ENCODE measurements at regions not wholly inside any gene's neighbourhood (a gene's known extent, or its start where the extent isn't known, plus 50 kb on each side); places are given as distances from the start of the nearest gene placed in this dataset.
"Not testable (repeated sequence)": the region's sequence is repeated elsewhere in the genome, so short reads cannot be mapped to it uniquely, and the experiment has no call there.

- peak; percentile 64 for DNase-seq (ENCODE audit: low read depth)
- no peak for TF ChIP-seq CTCF (conservative IDR thresholded peaks at IDR 0.05; ENCODE audit: control insufficient read depth, insufficient read depth, low read depth, low read length)
- H3K4me3 ChIP-seq (ENCODE audit: control insufficient read depth, low read depth, low read length), result no peak overlapping the region
Measured at GRCh38 chr1:14345946-14346550, 252.4 kb upstream of the KAZN start.

DNA sequence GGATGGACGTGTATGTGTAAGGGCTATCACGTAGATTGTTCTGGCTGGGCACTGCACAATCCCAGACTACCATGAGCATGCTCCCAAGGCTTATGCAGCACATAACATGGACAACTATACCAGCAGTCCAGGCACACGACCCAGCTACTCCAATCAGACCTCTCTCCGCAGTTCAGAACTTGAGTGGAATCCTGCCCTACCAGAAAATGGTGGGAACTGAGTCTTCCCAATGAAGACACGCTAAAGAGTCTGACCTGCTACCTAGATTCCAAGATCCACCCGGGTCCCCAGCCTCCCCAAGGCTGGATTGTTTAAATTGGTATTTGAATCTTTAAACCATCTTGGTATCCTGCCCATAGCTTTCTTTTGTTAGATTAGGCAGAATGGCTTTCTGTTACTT is 251.3 kb upstream of the KAZN start:
- TF ChIP-seq CTCF (conservative IDR thresholded peaks at IDR 0.05; ENCODE audit: control insufficient read depth, insufficient read depth, low read depth, low read length), result no peak
- no peak overlapping the region for H3K4me3 ChIP-seq (ENCODE audit: control insufficient read depth, low read depth, low read length)
- no peak for DNase-seq (ENCODE audit: low read depth)

DNA sequence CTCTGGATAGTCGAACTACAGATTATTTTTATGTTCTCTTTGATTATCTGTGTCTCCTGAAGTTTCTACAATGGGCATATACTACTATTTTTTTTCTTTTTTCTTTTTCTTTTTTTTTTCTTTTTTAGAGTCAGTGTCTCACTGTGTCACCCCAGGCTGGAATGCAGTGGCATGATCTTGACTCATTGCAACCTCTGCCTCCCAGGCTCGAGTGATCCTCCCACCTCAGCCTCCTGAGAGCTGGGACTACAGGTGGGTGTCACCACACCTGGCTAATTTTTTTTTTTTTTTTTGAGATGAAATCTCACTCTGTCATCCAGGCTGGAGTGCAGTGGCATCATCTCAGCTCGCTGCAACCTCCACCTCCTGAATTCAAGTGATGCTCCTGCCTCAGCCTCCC is 250.7 kb upstream of the KAZN start:
- no peak for DNase-seq (ENCODE audit: low read depth)
- no peak overlapping the region for H3K4me3 ChIP-seq (ENCODE audit: control insufficient read depth, low read depth, low read length)
- no peak for TF ChIP-seq CTCF (conservative IDR thresholded peaks at IDR 0.05; ENCODE audit: control insufficient read depth, insufficient read depth, low read depth, low read length)

GRCh38 chr1:14350197-14350596 is 248.3 kb upstream of the KAZN start:
- TF ChIP-seq CTCF (conservative IDR thresholded peaks at IDR 0.05; ENCODE audit: control insufficient read depth, insufficient read depth, low read depth, low read length), result no peak
- DNase-seq (ENCODE audit: low read depth), result no peak
- H3K4me3 ChIP-seq (ENCODE audit: control insufficient read depth, low read depth, low read length), result no peak overlapping the region

DNA sequence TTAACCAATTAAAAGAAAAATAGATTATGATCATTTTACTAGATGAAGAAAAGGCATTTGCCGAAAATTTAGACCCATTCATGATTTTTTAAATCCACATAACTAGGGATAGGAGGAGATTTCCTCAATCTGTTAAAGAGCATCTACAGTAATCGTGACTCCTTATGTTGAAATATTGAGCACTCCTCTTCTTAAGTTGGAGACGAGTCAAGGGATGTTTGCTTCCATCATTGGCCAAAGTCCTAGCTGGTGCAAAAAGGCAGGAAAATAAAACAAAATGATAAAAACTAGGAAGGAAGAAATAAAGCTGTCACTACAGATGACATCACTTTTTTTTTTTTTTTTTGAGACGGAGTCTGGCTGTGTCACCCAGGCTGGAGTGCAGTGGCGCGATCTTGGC is 245.6 kb upstream of the KAZN start:
- no peak for DNase-seq (ENCODE audit: low read depth)
- H3K4me3 ChIP-seq (ENCODE audit: control insufficient read depth, low read depth, low read length), result no peak overlapping the region
- no peak for TF ChIP-seq CTCF (conservative IDR thresholded peaks at IDR 0.05; ENCODE audit: control insufficient read depth, insufficient read depth, low read depth, low read length)

DNA sequence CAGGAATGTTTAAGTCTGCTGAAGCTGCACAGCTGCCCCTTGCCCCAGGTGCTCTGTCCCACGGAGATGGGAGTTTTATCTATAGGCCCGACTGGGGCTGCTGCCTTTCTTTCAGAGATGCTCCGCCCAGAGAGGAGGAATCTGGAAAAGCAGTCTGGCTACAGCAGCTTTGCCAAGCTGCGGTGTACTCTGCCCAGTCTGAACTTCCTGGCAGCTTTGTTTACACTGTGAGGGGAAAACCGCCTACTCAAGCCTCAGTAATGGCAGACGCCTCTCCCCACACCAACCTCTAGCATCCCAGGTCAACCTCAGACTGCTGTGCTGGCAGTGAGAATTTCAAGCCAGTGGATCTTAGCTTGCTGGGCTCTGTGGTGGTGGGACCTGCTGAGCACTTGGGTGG is 237.5 kb upstream of the KAZN start:
- not testable (repeated sequence) for H3K4me3 ChIP-seq (ENCODE audit: control insufficient read depth, low read depth, low read length)
- peak; percentile 46 for DNase-seq (ENCODE audit: low read depth)

- DNase-seq (ENCODE audit: low read depth), result peak; percentile 22
- H3K4me3 ChIP-seq (ENCODE audit: control insufficient read depth, low read depth, low read length), result no peak overlapping the region
- TF ChIP-seq CTCF (conservative IDR thresholded peaks at IDR 0.05; ENCODE audit: control insufficient read depth, insufficient read depth, low read depth, low read length), result no peak
Measured at GRCh38 chr1:14362331-14362730, 236.2 kb upstream of the KAZN start.
